ENCODE measurements at regions not wholly inside any gene's neighbourhood (a gene's known extent, or its start where the extent isn't known, plus 50 kb on each side); places are given as distances from the start of the nearest gene placed in this dataset.

DNA sequence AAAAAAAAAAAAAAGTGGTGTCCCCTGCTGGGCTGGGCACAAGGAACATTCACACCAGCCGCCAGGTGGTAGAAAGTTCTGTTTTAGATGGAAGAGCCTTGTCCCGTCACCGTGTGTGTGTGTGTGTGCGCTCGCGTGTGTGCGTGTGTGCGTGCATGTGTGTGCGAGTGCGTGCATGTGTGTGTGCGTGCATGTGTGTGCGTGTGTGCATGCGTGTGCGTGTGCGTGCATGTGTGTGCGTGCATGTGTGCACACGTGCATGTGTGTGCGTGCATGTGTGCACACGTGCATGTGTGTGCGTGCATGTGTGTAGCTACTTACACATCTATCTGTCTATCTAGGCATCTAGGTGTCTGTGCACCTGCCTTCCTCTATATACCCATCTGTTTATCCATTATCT, 491.7 kb downstream of the NPHP4 start:
- DNase-seq (ENCODE audit: low read depth) = no peak
- no peak for TF ChIP-seq CTCF (IDR thresholded peaks at IDR 0.05; ENCODE audit: low read length, missing control alignments)
- H3K4me3 ChIP-seq (replicated peaks; ENCODE audit: low read depth, low read length) = no peak overlapping the region

DNA sequence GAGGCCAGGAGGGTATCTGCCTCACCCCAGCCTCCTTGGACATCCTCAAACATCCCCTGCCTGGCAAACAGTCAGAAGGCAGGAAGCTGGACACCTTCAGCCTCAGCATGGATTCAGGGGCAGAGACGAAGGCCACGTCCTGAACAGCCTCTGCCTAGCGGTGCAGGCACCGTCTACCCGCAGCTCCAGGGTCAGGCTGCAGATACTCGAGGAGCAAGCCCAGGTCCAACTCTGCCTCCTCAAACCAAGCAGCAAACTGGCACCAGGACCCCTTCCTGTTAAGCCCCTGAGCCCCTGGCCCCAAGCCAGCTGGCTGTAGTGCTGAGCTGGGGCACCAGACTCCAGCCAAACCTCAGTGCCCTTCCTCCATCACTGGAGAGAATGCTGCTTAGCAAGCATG, 494.7 kb downstream of the NPHP4 start:
- no peak overlapping the region for H3K4me3 ChIP-seq (replicated peaks; ENCODE audit: low read depth, low read length)
- DNase-seq (ENCODE audit: low read depth) = no peak
- no peak for TF ChIP-seq CTCF (IDR thresholded peaks at IDR 0.05; ENCODE audit: low read length, missing control alignments)

DNA sequence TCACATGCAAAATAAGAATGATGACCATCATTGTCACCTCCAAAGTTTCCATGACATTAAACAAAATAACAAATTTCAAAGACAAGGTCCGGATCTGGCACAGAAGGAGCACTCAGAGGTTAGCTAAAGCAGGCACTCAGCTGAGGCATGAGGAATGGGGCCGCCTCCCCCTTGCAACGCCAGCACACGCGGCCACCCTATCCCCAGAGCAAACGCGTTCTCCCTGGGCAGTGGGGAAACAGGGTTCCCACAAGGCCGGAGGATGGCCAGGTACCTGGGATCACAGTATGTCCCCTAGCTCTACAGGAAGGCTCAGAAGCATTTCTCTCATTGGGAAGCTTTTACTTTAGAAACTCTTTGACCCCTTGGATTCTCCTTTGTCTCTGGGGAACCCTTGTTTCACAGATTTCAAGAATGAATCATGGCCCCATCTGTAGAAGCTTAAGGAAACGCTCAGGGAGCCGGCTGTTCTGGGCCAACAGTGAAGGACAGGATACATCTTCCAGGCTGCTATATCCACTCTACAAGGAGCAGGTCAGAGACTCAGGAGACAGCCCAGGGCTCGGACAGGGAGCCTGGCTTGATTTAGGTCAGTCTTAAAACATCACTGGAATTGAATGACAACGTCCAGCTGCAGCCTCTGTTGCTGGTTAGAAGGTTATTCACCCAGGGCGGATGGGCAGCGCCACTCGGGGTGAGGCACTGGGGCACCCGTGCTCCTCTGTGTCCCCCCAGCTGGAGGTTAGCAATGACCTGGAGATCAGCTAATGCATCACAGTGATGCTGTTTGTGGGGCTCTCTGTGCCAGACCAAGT, 496.4 kb downstream of the NPHP4 start:
- DNase-seq (ENCODE audit: low read depth) = no peak
- no peak for TF ChIP-seq CTCF (IDR thresholded peaks at IDR 0.05; ENCODE audit: low read length, missing control alignments)

GRCh38 chr1:5494518-5494917, 497.7 kb downstream of the NPHP4 start:
- no peak for DNase-seq (ENCODE audit: low read depth)
- H3K4me3 ChIP-seq (replicated peaks; ENCODE audit: low read depth, low read length) = no peak overlapping the region
- TF ChIP-seq CTCF (IDR thresholded peaks at IDR 0.05; ENCODE audit: low read length, missing control alignments) = no peak

More for the DNA sequence above, 496.4 kb downstream of the NPHP4 start:
- no peak overlapping the region for H3K4me3 ChIP-seq (replicated peaks; ENCODE audit: low read depth, low read length)

- no peak overlapping the region for H3K4me3 ChIP-seq (replicated peaks; ENCODE audit: low read depth, low read length)
- no peak for TF ChIP-seq CTCF (IDR thresholded peaks at IDR 0.05; ENCODE audit: low read length, missing control alignments)
- DNase-seq (ENCODE audit: low read depth) = no peak
Measured at GRCh38 chr1:5493851-5494311, 498.3 kb downstream of the NPHP4 start.

DNA sequence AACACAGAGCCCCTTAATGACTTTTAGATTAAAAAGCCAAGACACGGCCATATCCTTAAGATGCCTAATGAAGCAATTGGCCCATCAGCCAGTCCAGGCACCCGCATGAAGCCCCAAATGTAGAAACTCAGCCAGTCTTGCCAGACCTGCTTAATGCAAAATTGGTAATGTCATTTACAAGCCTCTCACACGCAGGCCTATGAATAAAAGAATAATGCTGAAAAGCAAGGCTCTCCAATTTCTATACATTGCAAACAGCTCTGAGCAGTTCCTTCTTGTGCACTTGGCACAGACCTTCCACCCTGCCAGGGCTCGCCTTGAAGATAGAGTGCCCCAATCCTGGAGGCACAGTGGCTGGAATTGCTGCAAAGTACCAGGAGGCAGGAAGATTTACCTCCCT, 498.9 kb downstream of the NPHP4 start:
- no peak for DNase-seq (ENCODE audit: low read depth)
- TF ChIP-seq CTCF (IDR thresholded peaks at IDR 0.05; ENCODE audit: low read length, missing control alignments) = no peak
- H3K4me3 ChIP-seq (replicated peaks; ENCODE audit: low read depth, low read length) = no peak overlapping the region

GRCh38 chr1:5492846-5493245, 499.4 kb downstream of the NPHP4 start:
- no peak for DNase-seq (ENCODE audit: low read depth)
- no peak overlapping the region for H3K4me3 ChIP-seq (replicated peaks; ENCODE audit: low read depth, low read length)
- no peak for TF ChIP-seq CTCF (IDR thresholded peaks at IDR 0.05; ENCODE audit: low read length, missing control alignments)

All from fibroblast of pulmonary artery (primary cell).